GM19035 (cell line): ENCODE measurements at regions not wholly inside any gene's neighbourhood (a gene's known extent, or its start where the extent isn't known, plus 50 kb on each side); places are given as distances from the start of the nearest gene placed in this dataset.

ENCODE experiments used
- ATAC-seq: cut with Tn5 transposase; IDR thresholded peaks from one replicate; pipeline ENCODE4 v1.9.1; 2021; ENCODE audit not compliant: unreplicated experiment

GRCh38 chr1:229221106-229222019 lies 49.5 kb upstream of the RAB4A start:
- no peak for ATAC-seq
